Gastroesophageal sphincter (tissue), 4 donors: ENCODE measurements at regions not wholly inside any gene's neighbourhood (a gene's known extent, or its start where the extent isn't known, plus 50 kb on each side); places are given as distances from the start of the nearest gene placed in this dataset.
"Not testable (repeated sequence)": the region's sequence is repeated elsewhere in the genome, so short reads cannot be mapped to it uniquely, and the experiment has no call there.

Experiments
- ATAC-seq: fragments of 150-250 bp; one replicate; pipeline ENCODE4 v1.9.1; 2016; ENCODE audit warnings: mild to moderate bottlenecking, moderate library complexity
- H3K27ac ChIP-seq, 4 donors: fragments of 200-600 bp; sonication (generic) in 3 of 4; 1 replicate in 3 of 4; 2 replicates in 1 of 4; pipeline ENCODE4 v1.5.1; 2016 to 2019
- H3K27me3 ChIP-seq: fragments of 200-600 bp; sonication (generic); one replicate; pipeline ENCODE4 v1.5.1; 2019
- H3K36me3 ChIP-seq, 2 donors: fragments of 200-600 bp; sonication (generic); one replicate each; pipeline ENCODE4 v1.5.1; 2019; ENCODE audit warnings: control low read depth in 1 of 2
- H3K4me1 ChIP-seq, 3 donors: fragments of 200-600 bp; sonication (generic); 1 replicate in 2 of 3; 2 replicates in 1 of 3; pipeline ENCODE4 v1.5.1; 2016 to 2019; ENCODE audit warnings: control low read depth in 2 of 3
- H3K4me3 ChIP-seq, 2 donors: fragments of 200-600 bp; sonication (generic); one replicate each; pipeline ENCODE4 v1.5.1; 2019; ENCODE audit warnings: mild to moderate bottlenecking in 1 of 2, moderate library complexity in 1 of 2
- H3K9me3 ChIP-seq, 3 donors: fragments of 200-600 bp; sonication (generic); one replicate each; pipeline ENCODE4 v1.5.1; 2017 to 2019; ENCODE audit warnings: control low read depth in 2 of 3
- CTCF ChIP-seq, 4 experiments: fragments of 200-600 bp in 2 of 4; fragments of 450-650 bp in 2 of 4; sonication (generic) in 1 of 4; IDR thresholded peaks; one replicate each; pipeline ENCODE4 v1.5.1; 2017 to 2019; ENCODE audit warnings: antibody characterized with exemption in 4 of 4, mild to moderate bottlenecking in 2 of 4, moderate library complexity in 2 of 4
- EP300 ChIP-seq: sonication (generic); formaldehyde crosslinking; IDR thresholded peaks from one replicate; pipeline ENCODE4 v1.6.1; 2017; ENCODE audit warnings: antibody characterized with exemption, mild to moderate bottlenecking
- POLR2A ChIP-seq, 2 donors: fragments of 450-650 bp; IDR thresholded peaks; one replicate each; pipeline ENCODE4 v1.6.1; 2017; ENCODE audit warnings: antibody characterized with exemption in 2 of 2, mild to moderate bottlenecking in 2 of 2, moderate library complexity in 1 of 2
- POLR2AphosphoS5 ChIP-seq: sonication (generic); formaldehyde crosslinking; IDR thresholded peaks from one replicate; pipeline ENCODE4 v1.6.1; 2017; ENCODE audit warnings: antibody characterized with exemption
- WGBS, 2 donors: methylation state at CpG; one replicate each; pipeline ENCODE4 v1.1.5; 2018; ENCODE audit warnings: low coverage in 1 of 2; 5-methylcytosine and 5-hydroxymethylcytosine counted together

GRCh38 chrX:13412208-13412600, 92.4 kb upstream of the ATXN3L start:
- Histone ChIP-seq H3K36me3 (no peaks in the 10 kb centered on the region), H3K9me3 (no peaks in the 10 kb centered on the region), H3K4me1 (peaks cover 0 to 6% (median 0%) of the 10 kb centered on the region in 3 donors), H3K27me3 (no peaks in the 10 kb centered on the region), H3K4me3 (no peak overlapping the region), H3K27ac (no peak overlapping the region)
- 38 to 54% methylated on average over 7 of the region's 8 CpGs for WGBS, 2 donors
- no peak for ATAC-seq
- TF ChIP-seq CTCF (IDR thresholded peaks at IDR 0.05), result no peak
- TF ChIP-seq POLR2AphosphoS5, result no peak
- no peak for TF ChIP-seq POLR2A (IDR thresholded peaks at IDR 0.05)
- TF ChIP-seq EP300, result no peak

GRCh38 chrX:13411496-13412207, 91.8 kb upstream of the ATXN3L start:
- WGBS, 2 donors, result 64 to 78% methylated on average over 5 to 7 of the region's 10 CpGs
- Histone ChIP-seq H3K27ac (no peak overlapping the region), H3K4me3 (no peak overlapping the region), H3K9me3 (no peaks in the 10 kb centered on the region), H3K36me3 (no peaks in the 10 kb centered on the region), H3K4me1 (peaks cover 0 to 6% (median 0%) of the 10 kb centered on the region in 3 donors), H3K27me3 (no peaks in the 10 kb centered on the region)
- TF ChIP-seq POLR2AphosphoS5, result no peak
- TF ChIP-seq EP300, result no peak
- no peak for TF ChIP-seq POLR2A (IDR thresholded peaks at IDR 0.05)
- TF ChIP-seq CTCF (IDR thresholded peaks at IDR 0.05), result no peak
- no peak for ATAC-seq

- not testable (repeated sequence) for H3K4me3 ChIP-seq, ATAC-seq, H3K27me3 ChIP-seq, H3K9me3 ChIP-seq, H3K27ac ChIP-seq, H3K4me1 ChIP-seq, H3K36me3 ChIP-seq
- 100% methylated on average over 1 of the region's 1 CpG; no CpG with 5 or more reads in 1 of the 2 donors for WGBS, 2 donors
Observed at GRCh38 chrX:13408599-13408998, 88.7 kb upstream of the ATXN3L start.

- WGBS, 2 donors, result no CpG with 5 or more reads among the region's 7 CpGs
- H3K4me1 ChIP-seq, H3K36me3 ChIP-seq, H3K27me3 ChIP-seq, ATAC-seq, H3K4me3 ChIP-seq, H3K27ac ChIP-seq, H3K9me3 ChIP-seq: not testable (repeated sequence)
Observed at GRCh38 chrX:13404777-13405176, 84.9 kb upstream of the ATXN3L start.

- no peak for TF ChIP-seq POLR2A (IDR thresholded peaks at IDR 0.05)
- no peak for TF ChIP-seq EP300
- no peak for TF ChIP-seq CTCF (IDR thresholded peaks at IDR 0.05)
- TF ChIP-seq POLR2AphosphoS5, result no peak
- H3K9me3 ChIP-seq, result no peaks in the 10 kb centered on the region
- H3K36me3 ChIP-seq, result no peaks in the 10 kb centered on the region
- no peak overlapping the region for H3K27ac ChIP-seq
- H3K27me3 ChIP-seq, result no peaks in the 10 kb centered on the region
- no peak for ATAC-seq
- H3K4me1 ChIP-seq, result no peaks in the 10 kb centered on the region
- H3K4me3 ChIP-seq, result no peak overlapping the region
- 80% methylated on average over 1 of the region's 6 CpGs; no CpG with 5 or more reads in 1 of the 2 donors for WGBS, 2 donors
Observed at GRCh38 chrX:13404364-13404763, 84.5 kb upstream of the ATXN3L start.

- no peak overlapping the region for H3K27ac ChIP-seq
- H3K4me3 ChIP-seq, result no peak overlapping the region
- WGBS, 2 donors, result 69 to 100% methylated on average over 1 to 2 of the region's 2 CpGs
- no peaks in the 10 kb centered on the region for H3K27me3 ChIP-seq
- ATAC-seq, result no peak
- peaks cover 0 to 15% (median 3%) of the 10 kb centered on the region in 3 donors for H3K4me1 ChIP-seq
- no peaks in the 10 kb centered on the region for H3K9me3 ChIP-seq
- H3K36me3 ChIP-seq, result no peaks in the 10 kb centered on the region
- TF ChIP-seq POLR2A (IDR thresholded peaks at IDR 0.05), result no peak
- no peak for TF ChIP-seq EP300
- no peak for TF ChIP-seq POLR2AphosphoS5
- no peak for TF ChIP-seq CTCF (IDR thresholded peaks at IDR 0.05)
Observed at GRCh38 chrX:13401724-13402123, 81.9 kb upstream of the ATXN3L start.
